GM23338 (cell line): ENCODE measurements at regions not wholly inside any gene's neighbourhood (a gene's known extent, or its start where the extent isn't known, plus 50 kb on each side); places are given as distances from the start of the nearest gene placed in this dataset.

ENCODE experiments used
- ATAC-seq: fragments of 200-7000 bp; cut with Tn5 transposase; 3 replicates; pipeline ENCODE4 v1.9.1; 2020
- DNase-seq: peaks from one replicate; pipeline ENCODE4 v3.0.0-alpha.2; 2015; ENCODE audit warnings: low spot score
- H2AFZ ChIP-seq: fragments of 200-600 bp; sonication (generic); 2 replicates; pipeline ENCODE4 v1.8.0; 2016; ENCODE audit warnings: antibody characterized with exemption, mild to moderate bottlenecking, moderate library complexity
- H3F3A ChIP-seq: fragments of 200-600 bp; sonication (generic); replicated peaks from 2 replicates; pipeline ENCODE4 v1.8.0; 2017; ENCODE audit warnings: antibody characterized with exemption, mixed run types, low read depth
- H3K27ac ChIP-seq: fragments of 200-600 bp; sonication (generic); 2 replicates; pipeline ENCODE4 v1.6.1; 2016; ENCODE audit warnings: low read depth
- H3K27me3 ChIP-seq: fragments of 200-600 bp; sonication (generic); 2 replicates; pipeline ENCODE4 v1.8.0; 2016; ENCODE audit warnings: mild to moderate bottlenecking, mixed run types, moderate library complexity; ENCODE audit not compliant: insufficient read depth
- H3K36me3 ChIP-seq: fragments of 200-600 bp; sonication (generic); 2 replicates; pipeline ENCODE4 v1.8.0; 2016; ENCODE audit warnings: mild to moderate bottlenecking; ENCODE audit not compliant: insufficient read depth
- H3K4me1 ChIP-seq: fragments of 200-600 bp; sonication (generic); 2 replicates; pipeline ENCODE4 v1.8.0; 2016; ENCODE audit warnings: mild to moderate bottlenecking, moderate library complexity; ENCODE audit not compliant: insufficient read depth
- H3K4me2 ChIP-seq: fragments of 200-600 bp; sonication (generic); 2 replicates; pipeline ENCODE4 v1.7.1; 2017; ENCODE audit warnings: mixed run types
- H3K4me3 ChIP-seq: fragments of 200-600 bp; sonication (generic); 2 replicates; pipeline ENCODE4 v1.6.1; 2016; ENCODE audit warnings: mixed run types
- H3K79me2 ChIP-seq: fragments of 200-600 bp; sonication (generic); replicated peaks from 2 replicates; pipeline ENCODE4 v1.8.0; 2017; ENCODE audit warnings: mild to moderate bottlenecking; ENCODE audit not compliant: insufficient read depth
- H3K9me2 ChIP-seq: fragments of 200-600 bp; sonication (generic); 2 replicates; pipeline ENCODE4 v1.8.0; 2017; ENCODE audit not compliant: insufficient read depth
- H4K20me1 ChIP-seq: fragments of 200-600 bp; sonication (generic); replicated peaks from 2 replicates; pipeline ENCODE4 v1.8.0; 2017; ENCODE audit warnings: mild to moderate bottlenecking; ENCODE audit not compliant: insufficient read depth
- H3K27ac Mint-ChIP-seq: 2 replicates; pipeline ENCODE4 v1.8.0; 2020; ENCODE audit warnings: inconsistent platforms, mild to moderate bottlenecking, moderate library complexity, mixed read lengths
- H3K27me3 Mint-ChIP-seq: 3 replicates; pipeline ENCODE4 v1.8.0; 2022; ENCODE audit warnings: low read depth, mild to moderate bottlenecking, moderate library complexity, mixed read lengths, inconsistent platforms; ENCODE audit not compliant: insufficient read depth, poor library complexity
- H3K36me3 Mint-ChIP-seq: 3 replicates; pipeline ENCODE4 v1.8.0; 2021; ENCODE audit warnings: low read depth, mild to moderate bottlenecking, inconsistent platforms, moderate library complexity, mixed read lengths
- H3K4me1 Mint-ChIP-seq: 3 replicates; pipeline ENCODE4 v1.8.0; 2020; ENCODE audit warnings: mild to moderate bottlenecking, inconsistent platforms, mixed read lengths
- H3K4me3 Mint-ChIP-seq: 3 replicates; pipeline ENCODE4 v1.8.0; 2021; ENCODE audit warnings: moderate library complexity, mild to moderate bottlenecking, inconsistent platforms, mixed read lengths
- H3K9me3 Mint-ChIP-seq: 3 replicates; pipeline ENCODE4 v1.8.0; 2020; ENCODE audit warnings: moderate library complexity, mild to moderate bottlenecking, inconsistent platforms, mixed read lengths
- CREB1 ChIP-seq: fragments of 250-450 bp; sonication (Bioruptor Pico); IDR thresholded peaks from 2 replicates; pipeline ENCODE4 v1.5.0; 2020; ENCODE audit warnings: low read depth, mild to moderate bottlenecking, moderate library complexity
- EZH2 ChIP-seq: fragments of 200-600 bp; sonication (generic); IDR thresholded peaks from one replicate; pipeline ENCODE4 v1.8.0; 2017; ENCODE audit warnings: antibody characterized with exemption, mild to moderate bottlenecking, low read depth; ENCODE audit not compliant: unreplicated experiment
- EZH2phosphoT487 ChIP-seq: fragments of 200-600 bp; sonication (generic); IDR thresholded peaks from one replicate; pipeline ENCODE4 v1.8.1; 2018; ENCODE audit warnings: antibody characterized with exemption; ENCODE audit not compliant: unreplicated experiment
- JUNB ChIP-seq: IDR thresholded peaks from one replicate; pipeline ENCODE4 v1.6.1; 2016; ENCODE audit warnings: antibody characterized with exemption; ENCODE audit not compliant: unreplicated experiment
- NANOG ChIP-seq: IDR thresholded peaks from 2 replicates; pipeline ENCODE4 v1.6.1; 2016; ENCODE audit warnings: antibody characterized with exemption, borderline replicate concordance
- POLR2AphosphoS5 ChIP-seq: IDR thresholded peaks from 2 replicates; pipeline ENCODE4 v1.6.1; 2016; ENCODE audit warnings: antibody characterized with exemption, low read depth
- STAT1 ChIP-seq: IDR thresholded peaks from one replicate; pipeline ENCODE4 v1.6.1; 2016; ENCODE audit warnings: antibody characterized with exemption; ENCODE audit not compliant: unreplicated experiment
- ZNF331 ChIP-seq: fragments of 250-450 bp; sonication (Bioruptor Pico); IDR thresholded peaks from 2 replicates; pipeline ENCODE4 v1.5.0; 2020; ENCODE audit warnings: low read depth, mild to moderate bottlenecking, moderate library complexity
- TF ChIP-seq, protein P1 (sequence below): IDR thresholded peaks from one replicate; pipeline ENCODE4 v1.6.1; 2018; ENCODE audit warnings: antibody characterized with exemption; ENCODE audit not compliant: unreplicated experiment
- TF ChIP-seq, protein P2 (sequence below), 2 experiments: fragments of 200-600 bp in 1 of 2; sonication (generic) in 1 of 2; conservative IDR thresholded peaks; 2 replicates each; pipeline versions ENCODE4 v1.5.1 to v1.6.1; 2016 to 2017; ENCODE audit warnings: antibody characterized with exemption in 2 of 2, low read depth in 2 of 2, mild to moderate bottlenecking in 2 of 2, moderate library complexity in 1 of 2
- TF ChIP-seq, protein P3 (sequence below): fragments of 250-450 bp; sonication (Bioruptor Pico); IDR thresholded peaks from 2 replicates; pipeline ENCODE4 v1.5.0; 2020; ENCODE audit warnings: mild to moderate bottlenecking, moderate library complexity

DNA sequence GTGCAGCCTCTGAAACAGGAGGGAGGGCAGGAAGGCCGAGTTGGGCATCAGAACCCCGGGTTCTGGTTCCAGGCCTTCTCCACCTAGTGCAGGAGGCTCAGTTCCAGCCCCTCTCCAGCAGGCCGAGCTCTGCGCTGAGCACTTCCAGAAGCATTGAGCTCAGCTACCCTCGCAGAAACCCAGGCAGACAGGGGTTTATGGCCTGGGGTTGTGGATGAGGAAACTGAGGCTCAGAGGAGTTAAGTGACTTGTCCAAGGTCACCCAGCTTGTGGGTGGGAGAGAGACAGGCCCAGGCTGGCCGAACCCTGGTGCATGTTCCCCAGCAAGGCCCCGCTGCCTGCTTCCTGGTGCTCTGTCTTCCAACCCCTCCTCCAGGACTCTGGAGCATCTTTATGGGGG, 348.9 kb downstream of the PTPRU start:
- no peak overlapping the region for H3K4me3 Mint-ChIP-seq
- H3K27me3 Mint-ChIP-seq: no peaks in the 10 kb centered on the region
- no peak for ATAC-seq

More for the DNA sequence above, 348.9 kb downstream of the PTPRU start:
- H3K27me3 ChIP-seq: no peaks in the 10 kb centered on the region
- no peaks in the 10 kb centered on the region for H3K9me2 ChIP-seq
- TF ChIP-seq POLR2AphosphoS5 (no peak), JUNB (no peak), STAT1 (no peak), EZH2phosphoT487 (no peak), NANOG (no peak), EZH2 (no peak), ZNF331 (CRISPR knock-in tag) (no peak), CREB1 (CRISPR knock-in tag) (no peak)
- TF ChIP-seq, protein P1, sequence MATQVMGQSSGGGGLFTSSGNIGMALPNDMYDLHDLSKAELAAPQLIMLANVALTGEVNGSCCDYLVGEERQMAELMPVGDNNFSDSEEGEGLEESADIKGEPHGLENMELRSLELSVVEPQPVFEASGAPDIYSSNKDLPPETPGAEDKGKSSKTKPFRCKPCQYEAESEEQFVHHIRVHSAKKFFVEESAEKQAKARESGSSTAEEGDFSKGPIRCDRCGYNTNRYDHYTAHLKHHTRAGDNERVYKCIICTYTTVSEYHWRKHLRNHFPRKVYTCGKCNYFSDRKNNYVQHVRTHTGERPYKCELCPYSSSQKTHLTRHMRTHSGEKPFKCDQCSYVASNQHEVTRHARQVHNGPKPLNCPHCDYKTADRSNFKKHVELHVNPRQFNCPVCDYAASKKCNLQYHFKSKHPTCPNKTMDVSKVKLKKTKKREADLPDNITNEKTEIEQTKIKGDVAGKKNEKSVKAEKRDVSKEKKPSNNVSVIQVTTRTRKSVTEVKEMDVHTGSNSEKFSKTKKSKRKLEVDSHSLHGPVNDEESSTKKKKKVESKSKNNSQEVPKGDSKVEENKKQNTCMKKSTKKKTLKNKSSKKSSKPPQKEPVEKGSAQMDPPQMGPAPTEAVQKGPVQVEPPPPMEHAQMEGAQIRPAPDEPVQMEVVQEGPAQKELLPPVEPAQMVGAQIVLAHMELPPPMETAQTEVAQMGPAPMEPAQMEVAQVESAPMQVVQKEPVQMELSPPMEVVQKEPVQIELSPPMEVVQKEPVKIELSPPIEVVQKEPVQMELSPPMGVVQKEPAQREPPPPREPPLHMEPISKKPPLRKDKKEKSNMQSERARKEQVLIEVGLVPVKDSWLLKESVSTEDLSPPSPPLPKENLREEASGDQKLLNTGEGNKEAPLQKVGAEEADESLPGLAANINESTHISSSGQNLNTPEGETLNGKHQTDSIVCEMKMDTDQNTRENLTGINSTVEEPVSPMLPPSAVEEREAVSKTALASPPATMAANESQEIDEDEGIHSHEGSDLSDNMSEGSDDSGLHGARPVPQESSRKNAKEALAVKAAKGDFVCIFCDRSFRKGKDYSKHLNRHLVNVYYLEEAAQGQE: no peak
- TF ChIP-seq, protein P2, sequence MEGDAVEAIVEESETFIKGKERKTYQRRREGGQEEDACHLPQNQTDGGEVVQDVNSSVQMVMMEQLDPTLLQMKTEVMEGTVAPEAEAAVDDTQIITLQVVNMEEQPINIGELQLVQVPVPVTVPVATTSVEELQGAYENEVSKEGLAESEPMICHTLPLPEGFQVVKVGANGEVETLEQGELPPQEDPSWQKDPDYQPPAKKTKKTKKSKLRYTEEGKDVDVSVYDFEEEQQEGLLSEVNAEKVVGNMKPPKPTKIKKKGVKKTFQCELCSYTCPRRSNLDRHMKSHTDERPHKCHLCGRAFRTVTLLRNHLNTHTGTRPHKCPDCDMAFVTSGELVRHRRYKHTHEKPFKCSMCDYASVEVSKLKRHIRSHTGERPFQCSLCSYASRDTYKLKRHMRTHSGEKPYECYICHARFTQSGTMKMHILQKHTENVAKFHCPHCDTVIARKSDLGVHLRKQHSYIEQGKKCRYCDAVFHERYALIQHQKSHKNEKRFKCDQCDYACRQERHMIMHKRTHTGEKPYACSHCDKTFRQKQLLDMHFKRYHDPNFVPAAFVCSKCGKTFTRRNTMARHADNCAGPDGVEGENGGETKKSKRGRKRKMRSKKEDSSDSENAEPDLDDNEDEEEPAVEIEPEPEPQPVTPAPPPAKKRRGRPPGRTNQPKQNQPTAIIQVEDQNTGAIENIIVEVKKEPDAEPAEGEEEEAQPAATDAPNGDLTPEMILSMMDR (conservative IDR thresholded peaks at IDR 0.05; ENCODE audit: low read depth in 2 of 2): no peak
- TF ChIP-seq, protein P3, sequence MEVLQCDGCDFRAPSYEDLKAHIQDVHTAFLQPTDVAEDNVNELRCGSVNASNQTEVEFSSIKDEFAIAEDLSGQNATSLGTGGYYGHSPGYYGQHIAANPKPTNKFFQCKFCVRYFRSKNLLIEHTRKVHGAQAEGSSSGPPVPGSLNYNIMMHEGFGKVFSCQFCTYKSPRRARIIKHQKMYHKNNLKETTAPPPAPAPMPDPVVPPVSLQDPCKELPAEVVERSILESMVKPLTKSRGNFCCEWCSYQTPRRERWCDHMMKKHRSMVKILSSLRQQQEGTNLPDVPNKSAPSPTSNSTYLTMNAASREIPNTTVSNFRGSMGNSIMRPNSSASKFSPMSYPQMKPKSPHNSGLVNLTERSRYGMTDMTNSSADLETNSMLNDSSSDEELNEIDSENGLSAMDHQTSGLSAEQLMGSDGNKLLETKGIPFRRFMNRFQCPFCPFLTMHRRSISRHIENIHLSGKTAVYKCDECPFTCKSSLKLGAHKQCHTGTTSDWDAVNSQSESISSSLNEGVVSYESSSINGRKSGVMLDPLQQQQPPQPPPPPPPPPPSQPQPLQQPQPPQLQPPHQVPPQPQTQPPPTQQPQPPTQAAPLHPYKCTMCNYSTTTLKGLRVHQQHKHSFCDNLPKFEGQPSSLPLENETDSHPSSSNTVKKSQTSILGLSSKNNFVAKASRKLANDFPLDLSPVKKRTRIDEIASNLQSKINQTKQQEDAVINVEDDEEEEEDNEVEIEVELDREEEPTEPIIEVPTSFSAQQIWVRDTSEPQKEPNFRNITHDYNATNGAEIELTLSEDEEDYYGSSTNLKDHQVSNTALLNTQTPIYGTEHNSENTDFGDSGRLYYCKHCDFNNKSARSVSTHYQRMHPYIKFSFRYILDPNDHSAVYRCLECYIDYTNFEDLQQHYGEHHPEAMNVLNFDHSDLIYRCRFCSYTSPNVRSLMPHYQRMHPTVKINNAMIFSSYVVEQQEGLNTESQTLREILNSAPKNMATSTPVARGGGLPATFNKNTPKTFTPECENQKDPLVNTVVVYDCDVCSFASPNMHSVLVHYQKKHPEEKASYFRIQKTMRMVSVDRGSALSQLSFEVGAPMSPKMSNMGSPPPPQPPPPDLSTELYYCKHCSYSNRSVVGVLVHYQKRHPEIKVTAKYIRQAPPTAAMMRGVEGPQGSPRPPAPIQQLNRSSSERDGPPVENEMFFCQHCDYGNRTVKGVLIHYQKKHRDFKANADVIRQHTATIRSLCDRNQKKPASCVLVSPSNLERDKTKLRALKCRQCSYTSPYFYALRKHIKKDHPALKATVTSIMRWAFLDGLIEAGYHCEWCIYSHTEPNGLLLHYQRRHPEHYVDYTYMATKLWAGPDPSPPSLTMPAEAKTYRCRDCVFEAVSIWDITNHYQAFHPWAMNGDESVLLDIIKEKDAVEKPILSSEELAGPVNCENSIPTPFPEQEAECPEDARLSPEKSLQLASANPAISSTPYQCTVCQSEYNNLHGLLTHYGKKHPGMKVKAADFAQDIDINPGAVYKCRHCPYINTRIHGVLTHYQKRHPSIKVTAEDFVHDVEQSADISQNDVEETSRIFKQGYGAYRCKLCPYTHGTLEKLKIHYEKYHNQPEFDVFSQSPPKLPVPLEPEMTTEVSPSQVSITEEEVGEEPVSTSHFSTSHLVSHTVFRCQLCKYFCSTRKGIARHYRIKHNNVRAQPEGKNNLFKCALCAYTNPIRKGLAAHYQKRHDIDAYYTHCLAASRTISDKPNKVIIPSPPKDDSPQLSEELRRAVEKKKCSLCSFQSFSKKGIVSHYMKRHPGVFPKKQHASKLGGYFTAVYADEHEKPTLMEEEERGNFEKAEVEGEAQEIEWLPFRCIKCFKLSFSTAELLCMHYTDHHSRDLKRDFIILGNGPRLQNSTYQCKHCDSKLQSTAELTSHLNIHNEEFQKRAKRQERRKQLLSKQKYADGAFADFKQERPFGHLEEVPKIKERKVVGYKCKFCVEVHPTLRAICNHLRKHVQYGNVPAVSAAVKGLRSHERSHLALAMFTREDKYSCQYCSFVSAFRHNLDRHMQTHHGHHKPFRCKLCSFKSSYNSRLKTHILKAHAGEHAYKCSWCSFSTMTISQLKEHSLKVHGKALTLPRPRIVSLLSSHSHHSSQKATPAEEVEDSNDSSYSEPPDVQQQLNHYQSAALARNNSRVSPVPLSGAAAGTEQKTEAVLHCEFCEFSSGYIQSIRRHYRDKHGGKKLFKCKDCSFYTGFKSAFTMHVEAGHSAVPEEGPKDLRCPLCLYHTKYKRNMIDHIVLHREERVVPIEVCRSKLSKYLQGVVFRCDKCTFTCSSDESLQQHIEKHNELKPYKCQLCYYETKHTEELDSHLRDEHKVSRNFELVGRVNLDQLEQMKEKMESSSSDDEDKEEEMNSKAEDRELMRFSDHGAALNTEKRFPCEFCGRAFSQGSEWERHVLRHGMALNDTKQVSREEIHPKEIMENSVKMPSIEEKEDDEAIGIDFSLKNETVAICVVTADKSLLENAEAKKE (CRISPR knock-in tag): no peak
- H3K36me3 Mint-ChIP-seq: no peaks in the 10 kb centered on the region; the same call in 1 of the 3 replicates
- no peaks in the 10 kb centered on the region for H3K4me1 ChIP-seq
- no peak overlapping the region for H3K27ac Mint-ChIP-seq
- H3K79me2 ChIP-seq: no peaks in the 10 kb centered on the region
- H3K27ac ChIP-seq: no peak overlapping the region
- H3F3A ChIP-seq: no peaks in the 10 kb centered on the region
- no peaks in the 10 kb centered on the region for H4K20me1 ChIP-seq
- no peak overlapping the region for H3K4me3 ChIP-seq
- no peaks in the 10 kb centered on the region for H3K36me3 ChIP-seq
- peaks cover 5% of the 10 kb centered on the region; the same call in 2 of the 3 replicates for H3K9me3 Mint-ChIP-seq
- H3K4me1 Mint-ChIP-seq: no peaks in the 10 kb centered on the region; the same call in 2 of the 3 replicates
- H3K4me2 ChIP-seq: no peak overlapping the region
- H2AFZ ChIP-seq: no peak overlapping the region
- no peak for DNase-seq
